OCI-LY1 (cell line): ENCODE measurements at regions not wholly inside any gene's neighbourhood (a gene's known extent, or its start where the extent isn't known, plus 50 kb on each side); places are given as distances from the start of the nearest gene placed in this dataset.

Experiments
- H2AFZ ChIP-seq: fragments of 200-600 bp; sonication (generic), shearing (Covaris generic); 2 replicates; pipeline ENCODE4 v1.6.0; 2014; ENCODE audit warnings: antibody characterized with exemption, mild to moderate bottlenecking, low read length
- H3F3A ChIP-seq: fragments of 200-600 bp; sonication (generic), shearing (Covaris generic); 2 replicates; pipeline ENCODE4 v1.6.0; 2014; ENCODE audit warnings: mild to moderate bottlenecking, antibody characterized with exemption, low read length, moderate library complexity; ENCODE audit not compliant: insufficient read depth
- H3K27ac ChIP-seq: fragments of 200-600 bp; sonication (generic); 2 replicates; pipeline ENCODE4 v1.5.1; 2014; ENCODE audit warnings: low read length, mixed run types, mild to moderate bottlenecking, low read depth; ENCODE audit not compliant: poor library complexity, severe bottlenecking
- H3K27me3 ChIP-seq: fragments of 200-600 bp; sonication (generic); 2 replicates; pipeline ENCODE4 v1.6.0; 2014; ENCODE audit warnings: antibody characterized with exemption, mild to moderate bottlenecking, low read length, moderate library complexity; ENCODE audit not compliant: insufficient read depth
- H3K36me3 ChIP-seq: fragments of 200-600 bp; sonication (generic); 2 replicates; pipeline ENCODE4 v1.6.1; 2014; ENCODE audit warnings: mild to moderate bottlenecking, antibody characterized with exemption, low read length, moderate library complexity, mixed read lengths; ENCODE audit not compliant: insufficient read depth
- H3K4me1 ChIP-seq: fragments of 200-600 bp; sonication (generic); 2 replicates; pipeline ENCODE4 v1.5.1; 2014; ENCODE audit warnings: mild to moderate bottlenecking, low read length, moderate library complexity; ENCODE audit not compliant: insufficient read depth, severe bottlenecking
- H3K4me2 ChIP-seq: fragments of 200-600 bp; sonication (generic), shearing (Covaris generic); 2 replicates; pipeline ENCODE4 v1.6.1; 2014; ENCODE audit warnings: low read length
- H3K4me3 ChIP-seq: fragments of 200-600 bp; sonication (generic); 2 replicates; pipeline ENCODE4 v1.5.1; 2014; ENCODE audit warnings: low read length, low read depth, mild to moderate bottlenecking, mixed read lengths; ENCODE audit not compliant: poor library complexity, severe bottlenecking
- H3K79me2 ChIP-seq: fragments of 200-600 bp; shearing (Covaris generic); 2 replicates; pipeline ENCODE4 v1.6.1; 2016; ENCODE audit warnings: mixed run types, low read length, mixed read lengths; ENCODE audit not compliant: insufficient read depth
- H3K9ac ChIP-seq: fragments of 200-600 bp; sonication (generic), shearing (Covaris generic); 2 replicates; pipeline ENCODE4 v1.6.1; 2014; ENCODE audit warnings: mild to moderate bottlenecking, low read length, mixed read lengths
- H3K9me2 ChIP-seq: fragments of 200-600 bp; sonication (generic), shearing (Covaris generic); 2 replicates; pipeline ENCODE4 v1.6.1; 2014; ENCODE audit warnings: low read depth, mild to moderate bottlenecking, low read length, mixed read lengths
- H3K9me3 ChIP-seq: fragments of 200-600 bp; shearing (Covaris generic); 2 replicates; pipeline ENCODE4 v1.6.1; 2014; ENCODE audit warnings: low read length, mixed read lengths
- H4K20me1 ChIP-seq: fragments of 200-600 bp; sonication (generic), shearing (Covaris generic); 2 replicates; pipeline ENCODE4 v1.6.0; 2016; ENCODE audit warnings: mild to moderate bottlenecking, low read length; ENCODE audit not compliant: insufficient read depth
- EZH2 ChIP-seq: fragments of 200-600 bp; sonication (generic), shearing (Covaris generic); IDR thresholded peaks from 2 replicates; pipeline ENCODE4 v1.8.0; 2017; ENCODE audit warnings: borderline replicate concordance, mixed run types, mild to moderate bottlenecking, antibody characterized with exemption, low read length, moderate library complexity, mixed read lengths
- TF ChIP-seq, protein P1 (sequence below): fragments of 200-600 bp; sonication (generic), shearing (Covaris generic); IDR thresholded peaks from 2 replicates; pipeline ENCODE4 v1.5.1; 2017; ENCODE audit warnings: mild to moderate bottlenecking, antibody characterized with exemption, low read length, moderate library complexity, mixed read lengths

GRCh38 chr1:218494449-218494852 lies 149.3 kb downstream of the TGFB2 start:
- Histone ChIP-seq H4K20me1 (no peaks in the 10 kb centered on the region), H3K4me2 (no peak overlapping the region), H3K79me2 (no peaks in the 10 kb centered on the region), H3K27ac (no peak overlapping the region), H2AFZ (no peak overlapping the region), H3K4me3 (no peak overlapping the region), H3K9me2 (no peaks in the 10 kb centered on the region), H3K9ac (no peak overlapping the region), H3K36me3 (no peaks in the 10 kb centered on the region), H3K27me3 (no peaks in the 10 kb centered on the region), H3F3A (no peaks in the 10 kb centered on the region), H3K9me3 (no peaks in the 10 kb centered on the region), H3K4me1 (no peaks in the 10 kb centered on the region)
- no peak for TF ChIP-seq EZH2
- TF ChIP-seq, protein P1, sequence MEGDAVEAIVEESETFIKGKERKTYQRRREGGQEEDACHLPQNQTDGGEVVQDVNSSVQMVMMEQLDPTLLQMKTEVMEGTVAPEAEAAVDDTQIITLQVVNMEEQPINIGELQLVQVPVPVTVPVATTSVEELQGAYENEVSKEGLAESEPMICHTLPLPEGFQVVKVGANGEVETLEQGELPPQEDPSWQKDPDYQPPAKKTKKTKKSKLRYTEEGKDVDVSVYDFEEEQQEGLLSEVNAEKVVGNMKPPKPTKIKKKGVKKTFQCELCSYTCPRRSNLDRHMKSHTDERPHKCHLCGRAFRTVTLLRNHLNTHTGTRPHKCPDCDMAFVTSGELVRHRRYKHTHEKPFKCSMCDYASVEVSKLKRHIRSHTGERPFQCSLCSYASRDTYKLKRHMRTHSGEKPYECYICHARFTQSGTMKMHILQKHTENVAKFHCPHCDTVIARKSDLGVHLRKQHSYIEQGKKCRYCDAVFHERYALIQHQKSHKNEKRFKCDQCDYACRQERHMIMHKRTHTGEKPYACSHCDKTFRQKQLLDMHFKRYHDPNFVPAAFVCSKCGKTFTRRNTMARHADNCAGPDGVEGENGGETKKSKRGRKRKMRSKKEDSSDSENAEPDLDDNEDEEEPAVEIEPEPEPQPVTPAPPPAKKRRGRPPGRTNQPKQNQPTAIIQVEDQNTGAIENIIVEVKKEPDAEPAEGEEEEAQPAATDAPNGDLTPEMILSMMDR: no peak

- no peak overlapping the region for H3K4me3 ChIP-seq
- H3K9ac ChIP-seq: no peak overlapping the region
- no peaks in the 10 kb centered on the region for H3K79me2 ChIP-seq
- no peak overlapping the region for H2AFZ ChIP-seq
- no peak overlapping the region for H3K27ac ChIP-seq
- H3F3A ChIP-seq: no peaks in the 10 kb centered on the region
- H4K20me1 ChIP-seq: no peaks in the 10 kb centered on the region
- H3K9me2 ChIP-seq: no peaks in the 10 kb centered on the region
- H3K9me3 ChIP-seq: no peaks in the 10 kb centered on the region
- TF ChIP-seq EZH2: no peak
- TF ChIP-seq, protein P1: no peak
- H3K27me3 ChIP-seq: no peaks in the 10 kb centered on the region
- H3K36me3 ChIP-seq: no peaks in the 10 kb centered on the region
- H3K4me1 ChIP-seq: no peaks in the 10 kb centered on the region
- no peak overlapping the region for H3K4me2 ChIP-seq
Measured at GRCh38 chr1:218495931-218496330, 150.8 kb downstream of the TGFB2 start.

DNA sequence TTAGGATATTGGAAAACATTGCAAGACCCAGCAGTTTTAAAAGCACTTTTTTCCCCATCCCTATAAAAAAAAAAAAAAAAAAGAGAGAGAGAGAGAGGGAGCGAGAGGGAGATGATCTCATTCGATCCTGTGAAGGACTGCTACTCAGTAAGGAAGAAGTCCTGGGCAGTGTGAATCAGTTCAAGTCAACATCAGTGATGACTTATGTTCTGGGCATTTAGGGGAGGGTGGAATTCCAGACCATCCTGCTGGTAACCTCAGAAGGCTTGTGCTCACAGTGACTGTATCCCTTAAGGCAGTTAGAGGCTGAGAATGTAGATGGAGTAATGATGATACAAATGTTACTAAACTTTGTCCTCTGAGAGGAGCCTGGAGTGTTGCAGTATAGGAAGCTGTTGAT lies 151.4 kb downstream of the TGFB2 start:
- Histone ChIP-seq H3K9ac (no peak overlapping the region), H2AFZ (no peak overlapping the region), H3K4me1 (no peaks in the 10 kb centered on the region), H3K36me3 (no peaks in the 10 kb centered on the region), H3K27me3 (no peaks in the 10 kb centered on the region), H3K4me2 (no peak overlapping the region), H3K9me2 (no peaks in the 10 kb centered on the region), H3K4me3 (no peak overlapping the region), H3K79me2 (no peaks in the 10 kb centered on the region), H3K9me3 (no peaks in the 10 kb centered on the region), H3F3A (no peaks in the 10 kb centered on the region), H3K27ac (no peak overlapping the region), H4K20me1 (no peaks in the 10 kb centered on the region)
- no peak for TF ChIP-seq EZH2
- TF ChIP-seq, protein P1: no peak
